ENCODE measurements at regions not wholly inside any gene's neighbourhood (a gene's known extent, or its start where the extent isn't known, plus 50 kb on each side); places are given as distances from the start of the nearest gene placed in this dataset.

GRCh38 chr22:49601614-49602321 is 225.9 kb downstream of the BRD1 start:
- no peak overlapping the region for H3K27ac ChIP-seq (ENCODE audit: low read depth, low read length)
- H3K4me1 ChIP-seq (ENCODE audit: control insufficient read depth in 1 of 2, insufficient read depth in 2 of 2, low read length in 2 of 2), result no peaks in the 10 kb centered on the region
- POLR2A ChIA-PET, result no interaction called here
- no peaks in the 10 kb centered on the region for H3K27me3 ChIP-seq (ENCODE audit: insufficient read depth, low read length)
- intact Hi-C loops (cut with micrococcal nuclease), result no loop called here
- H2AFZ ChIP-seq (ENCODE audit: low read depth, low read length, poor library complexity, severe bottlenecking), result no peak overlapping the region
- RAD21 ChIA-PET (ENCODE audit: low non-redundant PET in 1 of 2, low total read pairs in 2 of 2, uncharacterized antibody in 2 of 2, unreplicated experiment in 2 of 2), result no interaction called here
- TF ChIP-seq YY1 (IDR thresholded peaks at IDR 0.05; ENCODE audit: extremely low read depth, insufficient replicate concordance, low read depth, low read length) (no peak), CTCF (IDR thresholded peaks at IDR 0.05 in 2 of 3, conservative IDR thresholded peaks at IDR 0.05 in 1 of 3; ENCODE audit: borderline replicate concordance in 1 of 3, insufficient read depth in 1 of 3, low read depth in 2 of 3, low read length in 2 of 3) (no peak)
- BruUV-seq (replicated peaks), result no TSS peak
- H3K4me3 ChIP-seq (replicated peaks in 1 of 2; ENCODE audit: low read depth in 1 of 2, low read length in 2 of 2), result no peak overlapping the region
- DNase-seq (ENCODE audit: low read depth, low spot score) (no peak), ATAC-seq (peak; percentile 58; the same call in 1 of the 2 replicates)
- H3K4me2 ChIP-seq (ENCODE audit: low read length), result no peak overlapping the region
- H3K79me2 ChIP-seq (ENCODE audit: insufficient read depth, low read length), result peaks cover 73% of the 10 kb centered on the region
- H3K9me3 ChIP-seq (ENCODE audit: control insufficient read depth in 1 of 2, insufficient read depth in 1 of 2, low read depth in 1 of 2, low read length in 2 of 2), result no peaks in the 10 kb centered on the region
- CTCF ChIA-PET, result no interaction called here
- 0 out of 4 replicates have a peak, but pooled peaks cover 0 to 4% of the 10 kb centered on the region in 2 experiments for H3K36me3 ChIP-seq (ENCODE audit: control insufficient read depth in 1 of 2, insufficient read depth in 2 of 2, low read length in 2 of 2)
- H3K9me2 ChIP-seq (ENCODE audit: insufficient read depth), result no peaks in the 10 kb centered on the region
- H3K9ac ChIP-seq (ENCODE audit: low read length), result no peak overlapping the region
- no peaks in the 10 kb centered on the region for H4K20me1 ChIP-seq (ENCODE audit: insufficient read depth)

GRCh38 chr22:49600891-49601431 is 226.7 kb downstream of the BRD1 start:
- H2AFZ ChIP-seq (ENCODE audit: low read depth, low read length, poor library complexity, severe bottlenecking), result no peak overlapping the region
- ATAC-seq (no peak), DNase-seq (ENCODE audit: low read depth, low spot score) (no peak)
- no peaks in the 10 kb centered on the region for H3K27me3 ChIP-seq (ENCODE audit: insufficient read depth, low read length)
- H3K9me3 ChIP-seq (ENCODE audit: control insufficient read depth in 1 of 2, insufficient read depth in 1 of 2, low read depth in 1 of 2, low read length in 2 of 2), result no peaks in the 10 kb centered on the region
- H3K9me2 ChIP-seq (ENCODE audit: insufficient read depth), result no peaks in the 10 kb centered on the region
- H3K4me1 ChIP-seq (ENCODE audit: control insufficient read depth in 1 of 2, insufficient read depth in 2 of 2, low read length in 2 of 2), result no peaks in the 10 kb centered on the region
- H4K20me1 ChIP-seq (ENCODE audit: insufficient read depth), result no peaks in the 10 kb centered on the region
- H3K4me2 ChIP-seq (ENCODE audit: low read length), result no peak overlapping the region
- H3K4me3 ChIP-seq (replicated peaks in 1 of 2; ENCODE audit: low read depth in 1 of 2, low read length in 2 of 2), result no peak overlapping the region
- POLR2A ChIA-PET, result no interaction called here
- CTCF ChIA-PET, result no interaction called here
- peaks cover 72% of the 10 kb centered on the region for H3K79me2 ChIP-seq (ENCODE audit: insufficient read depth, low read length)
- no peak overlapping the region for H3K9ac ChIP-seq (ENCODE audit: low read length)
- peaks cover 0 to 9% of the 10 kb centered on the region in 2 experiments; a peak in 1 of 4 replicates for H3K36me3 ChIP-seq (ENCODE audit: control insufficient read depth in 1 of 2, insufficient read depth in 2 of 2, low read length in 2 of 2)
- intact Hi-C loops (cut with micrococcal nuclease), result no loop called here
- BruUV-seq (replicated peaks), result no TSS peak
- RAD21 ChIA-PET (ENCODE audit: low non-redundant PET in 1 of 2, low total read pairs in 2 of 2, uncharacterized antibody in 2 of 2, unreplicated experiment in 2 of 2), result no interaction called here
- H3K27ac ChIP-seq (ENCODE audit: low read depth, low read length), result no peak overlapping the region
- TF ChIP-seq POLR2A (IDR thresholded peaks at IDR 0.05; ENCODE audit: borderline replicate concordance, extremely low read depth, insufficient read depth, insufficient read length) (no peak), TCF7L2 (IDR thresholded peaks at IDR 0.05; ENCODE audit: borderline replicate concordance, extremely low read depth, insufficient read depth, insufficient read length) (no peak), JUND (IDR thresholded peaks at IDR 0.05) (no peak), ZBTB33 (IDR thresholded peaks at IDR 0.05; ENCODE audit: extremely low read depth, insufficient replicate concordance, low read length) (no peak), REST (IDR thresholded peaks at IDR 0.05; ENCODE audit: low read depth) (no peak), ZNF274 (IDR thresholded peaks at IDR 0.05; ENCODE audit: low read depth, low read length) (no peak), SP1 (IDR thresholded peaks at IDR 0.05; ENCODE audit: low read depth) (no peak), RAD21 (IDR thresholded peaks at IDR 0.05; ENCODE audit: low read depth) (no peak), SIN3A (IDR thresholded peaks at IDR 0.05; ENCODE audit: low read depth) (no peak)
